ENCODE measurements at regions not wholly inside any gene's neighbourhood (a gene's known extent, or its start where the extent isn't known, plus 50 kb on each side); places are given as distances from the start of the nearest gene placed in this dataset.

GRCh38 chr6:23357185-23357766, 768.7 kb upstream of the NRSN1 start:
- no peak for DNase-seq (ENCODE audit: low read depth, low spot score)

DNA sequence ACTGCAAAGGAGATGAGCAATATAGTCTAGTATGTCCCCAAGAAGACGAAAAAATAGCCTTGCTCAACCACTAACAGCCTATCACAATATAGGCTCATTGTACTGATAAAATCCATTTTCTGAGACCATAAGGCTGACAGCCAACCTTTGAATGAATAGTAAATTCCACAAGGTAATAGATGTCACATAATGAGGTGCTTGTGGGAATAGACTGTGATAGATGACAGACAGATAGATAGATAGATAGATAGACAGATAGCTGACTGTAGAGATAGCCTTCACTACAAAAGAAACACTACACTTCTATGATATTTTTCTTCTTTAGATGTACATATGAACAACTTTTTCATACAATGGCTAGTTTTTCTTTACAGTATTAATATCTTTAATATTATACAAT, 760.3 kb upstream of the NRSN1 start:
- DNase-seq (ENCODE audit: low read depth, low spot score), result no peak

DNA sequence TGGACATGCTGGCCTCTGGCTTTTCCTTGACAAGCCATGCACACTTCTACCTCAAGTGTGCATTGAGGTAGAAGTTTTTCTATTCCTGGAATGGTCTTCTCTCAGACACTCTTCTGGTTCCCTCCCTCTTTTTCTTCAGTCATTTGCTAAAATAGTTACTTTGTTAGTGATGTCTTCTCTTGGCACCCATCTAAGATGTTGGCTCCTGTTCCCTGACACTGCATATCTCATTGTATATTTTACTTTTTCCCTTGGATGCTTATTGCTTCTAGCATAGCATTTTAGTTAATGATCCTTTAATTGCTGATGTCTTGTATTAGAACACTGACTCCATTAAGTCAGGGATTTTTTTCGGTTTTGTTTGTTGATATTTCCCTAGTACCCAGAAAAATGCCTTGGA, 758.7 kb upstream of the NRSN1 start:
- DNase-seq (ENCODE audit: low read depth, low spot score), result no peak

DNA sequence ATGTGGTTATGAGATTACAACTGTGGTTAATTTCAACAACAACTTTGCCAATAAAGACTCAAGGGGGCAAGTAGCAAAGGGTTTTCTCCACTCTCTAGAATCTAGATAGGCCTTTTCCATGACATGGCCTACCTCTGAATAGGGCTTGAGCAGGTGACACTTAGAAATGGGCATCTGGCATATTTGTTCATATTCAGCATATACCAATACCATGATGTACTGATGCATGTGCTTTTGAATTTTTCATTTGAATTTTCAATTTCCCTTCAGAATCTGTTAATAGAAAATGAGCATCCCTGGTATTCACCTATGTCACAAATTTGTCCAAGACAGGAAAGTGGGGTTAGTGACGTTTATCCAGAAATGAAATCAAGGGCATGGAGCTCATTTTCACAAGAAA, 757.5 kb upstream of the NRSN1 start:
- DNase-seq (ENCODE audit: low read depth, low spot score), result no peak

- DNase-seq (ENCODE audit: low read depth, low spot score), result no peak
These were observed 756.0 kb upstream of the NRSN1 start for GRCh38 chr6:23370051-23370450.

- DNase-seq (ENCODE audit: low read depth, low spot score), result no peak
These were observed 754.7 kb upstream of the NRSN1 start for GRCh38 chr6:23371132-23371915.

DNA sequence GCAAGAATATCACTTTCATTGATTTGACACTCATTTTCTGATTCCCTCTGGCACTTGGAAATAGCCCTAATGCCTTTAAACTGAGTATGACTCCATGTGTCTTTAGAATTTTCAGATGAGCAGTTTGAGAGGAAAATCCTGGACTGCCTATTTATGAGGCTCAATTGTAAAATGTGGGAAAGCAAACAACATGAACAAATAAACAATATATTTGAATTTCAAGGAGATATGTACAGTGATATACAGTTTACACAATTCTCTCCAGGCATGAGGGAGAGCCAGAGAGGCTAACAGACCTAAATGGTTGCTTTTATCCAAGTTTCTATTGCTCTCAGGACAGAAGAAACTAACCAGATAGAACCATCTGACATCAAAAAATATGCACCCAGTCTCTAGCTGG, 748.2 kb upstream of the NRSN1 start:
- DNase-seq (ENCODE audit: low read depth, low spot score), result no peak

- DNase-seq (ENCODE audit: low read depth, low spot score), result no peak
These were observed 745.5 kb upstream of the NRSN1 start for GRCh38 chr6:23380465-23380864.

- DNase-seq (ENCODE audit: low read depth, low spot score), result no peak
These were observed 737.8 kb upstream of the NRSN1 start for GRCh38 chr6:23388086-23388783.

DNA sequence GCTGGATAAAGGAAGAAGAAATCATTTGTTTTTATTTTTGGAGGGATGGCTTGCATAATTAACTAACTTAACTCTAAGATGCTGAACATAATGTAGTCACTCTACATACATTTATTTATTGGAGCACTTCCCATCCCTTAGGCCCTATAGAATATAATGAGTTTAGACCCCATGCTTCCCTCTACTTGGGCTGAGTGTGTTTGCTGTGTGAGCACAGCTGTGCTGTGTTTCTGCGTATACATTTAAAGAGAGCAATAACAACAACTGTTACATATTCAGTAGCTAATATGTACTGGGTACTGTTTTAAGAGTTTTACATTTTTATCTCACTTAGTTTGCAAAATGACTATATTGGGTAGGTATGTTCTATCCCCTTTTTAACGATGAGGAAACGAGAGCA, 736.6 kb upstream of the NRSN1 start:
- no peak for DNase-seq (ENCODE audit: low read depth, low spot score)

- DNase-seq (ENCODE audit: low read depth, low spot score), result no peak
These were observed 735.8 kb upstream of the NRSN1 start for GRCh38 chr6:23390221-23390620.

- no peak for DNase-seq (ENCODE audit: low read depth, low spot score)
These were observed 731.3 kb upstream of the NRSN1 start for GRCh38 chr6:23394681-23395080.

DNA sequence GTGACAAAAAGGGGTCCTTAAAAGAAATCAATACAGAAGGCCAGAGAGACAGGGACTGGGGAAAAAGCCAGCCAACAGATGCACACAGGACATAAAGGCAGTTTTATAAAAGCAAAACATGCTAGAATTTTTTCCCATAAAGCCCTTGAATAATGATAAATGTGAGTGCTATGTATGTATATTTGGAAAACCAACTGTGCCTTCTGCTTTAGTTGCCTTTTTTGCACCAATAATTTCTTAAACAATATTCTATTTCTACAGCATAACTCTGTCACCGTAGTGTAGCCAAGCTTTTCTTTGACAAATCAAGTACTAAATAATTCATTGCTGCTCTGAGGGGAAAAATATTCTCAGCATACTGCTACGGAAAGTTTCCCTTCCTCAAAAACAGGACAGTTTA, 730.6 kb upstream of the NRSN1 start:
- no peak for DNase-seq (ENCODE audit: low read depth, low spot score)

- peak; percentile 5 for DNase-seq (ENCODE audit: low read depth, low spot score)
These were observed 729.1 kb upstream of the NRSN1 start for GRCh38 chr6:23396949-23397348.

- DNase-seq (ENCODE audit: low read depth, low spot score), result no peak
These were observed 722.6 kb upstream of the NRSN1 start for GRCh38 chr6:23403460-23403859.

DNA sequence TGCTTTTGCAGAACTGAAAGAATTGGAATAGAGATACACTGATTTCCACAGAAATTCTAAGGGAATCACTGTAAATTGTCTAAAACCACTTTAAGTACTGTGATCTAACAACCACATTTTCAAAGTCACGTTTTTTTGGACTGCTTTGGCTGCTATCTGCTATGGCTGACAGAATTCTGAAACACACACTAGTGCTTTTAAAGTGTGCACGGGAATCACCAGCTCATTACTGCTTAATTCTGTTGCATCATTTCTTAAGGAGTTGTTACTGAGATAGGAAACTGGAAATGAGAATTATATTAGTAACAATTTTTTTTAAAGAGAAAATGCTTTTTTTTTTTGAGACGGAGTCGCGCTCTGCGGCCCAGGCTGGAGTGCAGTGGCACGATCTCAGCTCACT, 716.5 kb upstream of the NRSN1 start:
- DNase-seq (ENCODE audit: low read depth, low spot score), result no peak

DNA sequence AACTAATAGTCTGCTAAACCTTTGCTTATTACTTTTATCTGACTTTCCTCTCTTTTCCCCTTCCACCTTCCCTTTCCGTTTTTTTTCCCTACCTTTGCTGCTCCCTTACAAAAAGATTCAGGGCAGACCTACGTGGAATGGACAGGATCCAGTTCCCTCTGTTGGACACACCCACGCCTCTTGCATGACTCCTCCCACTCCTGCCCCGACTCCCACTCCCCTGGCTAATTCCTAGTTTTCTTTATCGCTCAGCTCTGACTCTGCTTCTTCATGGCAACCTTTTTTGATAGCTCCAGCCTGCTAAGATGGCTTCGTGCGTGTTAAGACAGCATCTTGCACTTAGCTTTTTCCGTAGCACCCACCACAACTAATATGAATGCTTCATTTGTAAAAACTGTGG, 715.6 kb upstream of the NRSN1 start:
- no peak for DNase-seq (ENCODE audit: low read depth, low spot score)

GRCh38 chr6:23412770-23413169, 713.2 kb upstream of the NRSN1 start:
- DNase-seq (ENCODE audit: low read depth, low spot score), result no peak

GRCh38 chr6:23413327-23414050, 712.5 kb upstream of the NRSN1 start:
- DNase-seq (ENCODE audit: low read depth, low spot score), result no peak

GRCh38 chr6:23414051-23414445, 712.0 kb upstream of the NRSN1 start:
- no peak for DNase-seq (ENCODE audit: low read depth, low spot score)

GRCh38 chr6:23414922-23415321, 711.1 kb upstream of the NRSN1 start:
- no peak for DNase-seq (ENCODE audit: low read depth, low spot score)

GRCh38 chr6:23415819-23416427, 710.1 kb upstream of the NRSN1 start:
- DNase-seq (ENCODE audit: low read depth, low spot score), result no peak

Data from ELF-1 (cell line).